ENCODE measurements at regions not wholly inside any gene's neighbourhood (a gene's known extent, or its start where the extent isn't known, plus 50 kb on each side); places are given as distances from the start of the nearest gene placed in this dataset.

- POLR2A ChIA-PET: no interaction called here
- Mint-ChIP-seq H3K36me3 (ENCODE audit: low read depth) (no peaks in the 10 kb centered on the region), H3K27me3 (peaks cover 42% of the 10 kb centered on the region), H3K4me1 (no peaks in the 10 kb centered on the region), H3K4me3 (no peak overlapping the region), H3K9me3 (no peaks in the 10 kb centered on the region), H3K27ac (no peak overlapping the region)
- DNase-seq: no peak
- CTCF ChIA-PET: no interaction called here
Observed at GRCh38 chr20:59515013-59515905, 89.1 kb upstream of the PHACTR3 start.

GRCh38 chr20:59515906-59516209 is 88.5 kb upstream of the PHACTR3 start:
- Mint-ChIP-seq H3K4me3 (no peak overlapping the region), H3K27ac (no peak overlapping the region), H3K27me3 (peaks cover 42% of the 10 kb centered on the region), H3K36me3 (ENCODE audit: low read depth) (no peaks in the 10 kb centered on the region), H3K9me3 (no peaks in the 10 kb centered on the region), H3K4me1 (no peaks in the 10 kb centered on the region)
- ChIA-PET POLR2A (no interaction called here), CTCF (no interaction called here)
- no peak for DNase-seq

DNA sequence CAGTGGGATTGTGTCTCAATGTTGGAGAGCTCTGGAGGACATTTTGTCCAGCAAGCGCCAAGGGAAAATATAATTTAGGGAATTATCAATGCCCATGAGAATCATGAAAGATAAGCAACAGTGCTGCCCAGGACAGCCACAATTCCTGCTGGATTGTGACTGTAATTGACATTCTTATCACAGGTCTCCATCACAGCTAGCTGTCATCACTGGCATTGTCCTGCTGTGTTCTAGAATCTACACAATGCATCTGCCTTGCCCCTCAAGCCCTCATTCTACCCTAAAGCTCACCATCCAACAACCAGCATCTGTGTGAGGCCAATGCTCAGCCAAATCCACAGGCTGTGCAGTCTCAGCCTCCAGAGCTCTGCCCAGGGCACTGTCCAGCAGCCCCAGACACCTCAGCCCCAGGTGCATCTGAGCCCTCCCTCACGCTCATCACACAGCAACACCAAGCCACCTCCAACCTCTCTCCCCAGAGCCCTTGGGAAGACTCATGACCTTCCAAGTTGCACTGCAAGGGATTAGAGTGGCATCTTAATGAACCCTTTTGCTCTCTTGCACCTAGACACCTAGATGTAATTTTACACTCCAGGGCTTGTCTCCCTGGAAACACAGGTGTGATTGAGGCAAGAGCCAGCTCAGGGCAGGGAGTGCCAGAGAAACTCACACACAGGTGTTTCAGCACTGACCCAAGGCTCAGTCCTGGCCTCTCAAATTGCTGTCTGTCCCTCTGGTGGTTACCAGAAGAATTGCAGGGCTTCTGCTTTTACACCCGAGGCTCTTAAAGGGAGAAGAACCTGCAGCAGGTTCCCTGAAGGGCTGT is 85.2 kb upstream of the PHACTR3 start:
- Mint-ChIP-seq H3K27me3 (peaks cover 41% of the 10 kb centered on the region), H3K9me3 (no peaks in the 10 kb centered on the region), H3K4me1 (no peaks in the 10 kb centered on the region), H3K27ac (no peak overlapping the region), H3K4me3 (no peak overlapping the region), H3K36me3 (ENCODE audit: low read depth) (no peaks in the 10 kb centered on the region)
- CTCF ChIA-PET: interaction anchor here (1.2 to 1.6 kb wide), 2 partner anchors 12 to 15 kb away, joined by 3 to 4 read pairs; no protein-coding TSS in a partner anchor
- DNase-seq: peak; percentile 47
- POLR2A ChIA-PET: no interaction called here

- H3K4me3 Mint-ChIP-seq: no peak overlapping the region
- CTCF ChIA-PET: no interaction called here
- POLR2A ChIA-PET: no interaction called here
- no peak for DNase-seq
- H3K36me3 Mint-ChIP-seq (ENCODE audit: low read depth): no peaks in the 10 kb centered on the region
- peaks cover 41% of the 10 kb centered on the region for H3K27me3 Mint-ChIP-seq
- no peaks in the 10 kb centered on the region for H3K9me3 Mint-ChIP-seq
- no peaks in the 10 kb centered on the region for H3K4me1 Mint-ChIP-seq
- no peak overlapping the region for H3K27ac Mint-ChIP-seq
Observed at GRCh38 chr20:59519707-59520014, 84.7 kb upstream of the PHACTR3 start.

DNA sequence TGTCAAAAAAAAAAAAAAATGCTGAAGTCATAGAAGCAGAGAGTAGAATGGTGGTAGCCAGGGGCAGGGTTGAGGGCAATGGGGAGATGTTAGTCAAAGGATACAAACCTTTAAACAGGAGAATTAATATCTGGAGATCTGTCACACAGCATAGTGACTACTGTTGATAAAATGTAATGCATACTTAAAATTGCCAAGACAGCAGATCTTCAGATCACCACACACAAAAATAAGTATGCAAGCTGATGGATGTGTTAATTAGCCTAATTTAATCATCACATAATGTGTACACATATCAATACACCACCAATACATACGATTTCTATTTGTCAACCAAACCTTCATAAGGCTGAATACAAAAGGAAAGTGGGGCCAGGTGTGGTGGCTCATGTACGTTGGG is 83.5 kb upstream of the PHACTR3 start:
- POLR2A ChIA-PET: no interaction called here
- Mint-ChIP-seq H3K4me1 (no peaks in the 10 kb centered on the region), H3K27ac (no peak overlapping the region), H3K9me3 (no peaks in the 10 kb centered on the region), H3K27me3 (peaks cover 42% of the 10 kb centered on the region), H3K4me3 (no peak overlapping the region), H3K36me3 (ENCODE audit: low read depth) (no peaks in the 10 kb centered on the region)
- CTCF ChIA-PET: no interaction called here
- DNase-seq: no peak

- no peaks in the 10 kb centered on the region for H3K4me1 Mint-ChIP-seq
- ChIA-PET CTCF (interaction anchor here (0.5 to 0.8 kb wide), 2 partner anchors 12 to 797 kb away, joined by 4 to 5 read pairs; no protein-coding TSS in a partner anchor), POLR2A (no interaction called here)
- peak; percentile 32 for DNase-seq
- H3K27ac Mint-ChIP-seq: no peak overlapping the region
- H3K27me3 Mint-ChIP-seq: peaks cover 60% of the 10 kb centered on the region
- H3K36me3 Mint-ChIP-seq (ENCODE audit: low read depth): no peaks in the 10 kb centered on the region
- H3K4me3 Mint-ChIP-seq: no peak overlapping the region
- H3K9me3 Mint-ChIP-seq: no peaks in the 10 kb centered on the region
Observed at GRCh38 chr20:59525500-59526241, 78.7 kb upstream of the PHACTR3 start.

GRCh38 chr20:59526242-59527225 is 77.8 kb upstream of the PHACTR3 start:
- no peaks in the 10 kb centered on the region for H3K36me3 Mint-ChIP-seq (ENCODE audit: low read depth)
- H3K4me3 Mint-ChIP-seq: no peak overlapping the region
- no peaks in the 10 kb centered on the region for H3K9me3 Mint-ChIP-seq
- peaks cover 64% of the 10 kb centered on the region for H3K27me3 Mint-ChIP-seq
- ChIA-PET POLR2A (no interaction called here), CTCF (no interaction called here)
- H3K4me1 Mint-ChIP-seq: no peaks in the 10 kb centered on the region
- no peak for DNase-seq
- H3K27ac Mint-ChIP-seq: no peak overlapping the region

DNA sequence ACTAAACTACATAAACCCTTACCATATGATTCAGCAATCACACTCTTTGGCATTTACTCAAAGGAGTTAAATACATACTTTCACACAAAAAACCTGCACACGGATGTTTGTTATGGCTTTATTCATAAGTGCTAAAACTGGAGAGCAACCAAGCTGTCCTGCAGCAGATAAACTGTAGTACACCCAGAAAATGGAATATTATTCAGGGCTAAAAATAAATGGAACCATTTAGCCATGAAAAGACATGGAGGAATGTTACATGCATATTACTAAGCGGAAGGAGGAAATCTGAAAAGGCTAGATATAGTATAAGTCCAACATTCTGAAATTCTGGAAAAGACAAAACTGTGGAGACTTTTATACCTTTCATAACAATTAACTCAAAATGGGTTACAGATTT is 73.6 kb upstream of the PHACTR3 start:
- peaks cover 35% of the 10 kb centered on the region for H3K27me3 Mint-ChIP-seq
- no peak for DNase-seq
- H3K4me3 Mint-ChIP-seq: no peak overlapping the region
- CTCF ChIA-PET: no interaction called here
- H3K9me3 Mint-ChIP-seq: no peaks in the 10 kb centered on the region
- H3K27ac Mint-ChIP-seq: no peak overlapping the region
- no peaks in the 10 kb centered on the region for H3K4me1 Mint-ChIP-seq
- POLR2A ChIA-PET: no interaction called here
- no peaks in the 10 kb centered on the region for H3K36me3 Mint-ChIP-seq (ENCODE audit: low read depth)

DNA sequence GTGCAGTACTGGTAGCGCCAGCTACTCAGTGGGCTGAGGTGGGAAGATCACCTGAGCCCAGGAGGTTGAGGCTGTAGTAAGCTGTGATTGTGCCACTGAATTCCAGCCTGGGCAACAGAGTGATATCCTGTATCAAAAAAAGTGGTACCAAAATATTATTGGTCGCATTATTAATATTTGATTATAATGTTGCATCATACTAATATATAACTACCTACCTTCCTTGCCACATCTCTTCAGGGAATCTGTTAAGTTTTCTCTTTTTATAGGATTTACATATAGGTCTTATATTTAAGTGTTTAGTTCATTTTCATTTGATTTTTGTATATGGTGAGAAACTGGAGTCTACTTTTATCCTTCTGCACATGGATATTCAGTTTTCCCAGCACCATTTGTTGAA is 66.3 kb upstream of the PHACTR3 start:
- no peak overlapping the region for H3K4me3 Mint-ChIP-seq
- DNase-seq: no peak
- H3K36me3 Mint-ChIP-seq (ENCODE audit: low read depth): no peaks in the 10 kb centered on the region
- ChIA-PET POLR2A (no interaction called here), CTCF (no interaction called here)
- H3K27me3 Mint-ChIP-seq: peaks cover 34% of the 10 kb centered on the region
- no peaks in the 10 kb centered on the region for H3K4me1 Mint-ChIP-seq
- H3K27ac Mint-ChIP-seq: no peak overlapping the region
- H3K9me3 Mint-ChIP-seq: peaks cover 7% of the 10 kb centered on the region

- Mint-ChIP-seq H3K27ac (no peak overlapping the region), H3K9me3 (no peaks in the 10 kb centered on the region), H3K36me3 (ENCODE audit: low read depth) (no peaks in the 10 kb centered on the region), H3K4me1 (no peaks in the 10 kb centered on the region), H3K4me3 (no peak overlapping the region), H3K27me3 (peaks cover 25% of the 10 kb centered on the region)
- DNase-seq: no peak
- ChIA-PET CTCF (interaction anchor here (0.7 to 1.2 kb wide), 2 partner anchors 24 to 743 kb away, joined by 3 to 4 read pairs; no protein-coding TSS in a partner anchor), POLR2A (no interaction called here)
Observed at GRCh38 chr20:59547596-59547995, 56.7 kb upstream of the PHACTR3 start.

Data from activated CD4-positive, alpha-beta T cell treated with anti-CD3 and anti-CD28 coated beads, Interleukin-2, amount 10 ng/mL, durations not matched to agents 7 days and 5 days (primary cell).